Transverse colon (tissue), 4 donors: ENCODE measurements at regions not wholly inside any gene's neighbourhood (a gene's known extent, or its start where the extent isn't known, plus 50 kb on each side); places are given as distances from the start of the nearest gene placed in this dataset.

Source experiments
- DNase-seq: peaks from one replicate; pipeline ENCODE4 v3.0.0-alpha.2; 2019
- H3K27ac ChIP-seq, 4 donors: fragments of 200-600 bp; sonication (generic); 2 replicates each; pipeline ENCODE4 v1.5.1; 2016 to 2018; ENCODE audit warnings: inconsistent platforms in 4 of 4
- H3K27me3 ChIP-seq: fragments of 200-600 bp; sonication (generic); 2 replicates; pipeline ENCODE4 v1.5.1; 2017; ENCODE audit warnings: inconsistent platforms
- H3K36me3 ChIP-seq, 4 donors: fragments of 200-600 bp; sonication (generic); 2 replicates each; pipeline ENCODE4 v1.5.1; 2017 to 2019; ENCODE audit warnings: inconsistent platforms in 4 of 4
- H3K4me1 ChIP-seq, 4 donors: fragments of 200-600 bp; sonication (generic); 2 replicates each; pipeline ENCODE4 v1.5.1; 2017 to 2020; ENCODE audit warnings: inconsistent platforms in 4 of 4
- H3K4me3 ChIP-seq, 4 donors: fragments of 200-600 bp; sonication (generic); 1 replicate in 1 of 4; 2 replicates in 3 of 4; pipeline versions ENCODE4 v1.5.1 to v1.6.1; 2017 to 2019; ENCODE audit warnings: inconsistent platforms in 4 of 4
- H3K9me3 ChIP-seq, 2 donors: fragments of 200-600 bp; sonication (generic); 2 replicates each; pipeline ENCODE4 v1.5.1; 2017 to 2019; ENCODE audit warnings: inconsistent platforms in 2 of 2
- CTCF ChIP-seq, 5 experiments: fragments of 200-600 bp in 3 of 5; fragments of 450-650 bp in 2 of 5; sonication (generic) in 3 of 5; IDR thresholded peaks; 1 replicate in 2 of 5; 2 replicates in 3 of 5; pipeline ENCODE4 v1.5.1; 2016 to 2017; ENCODE audit warnings: antibody characterized with exemption in 5 of 5, inconsistent platforms in 3 of 5, mild to moderate bottlenecking in 2 of 5, moderate library complexity in 1 of 5
- EP300 ChIP-seq: sonication (generic); formaldehyde crosslinking; IDR thresholded peaks from one replicate; pipeline ENCODE4 v1.6.1; 2017; ENCODE audit warnings: antibody characterized with exemption, low read depth
- POLR2A ChIP-seq: fragments of 450-650 bp; IDR thresholded peaks from one replicate; pipeline ENCODE4 v1.6.1; 2016; ENCODE audit warnings: antibody characterized with exemption, mild to moderate bottlenecking, moderate library complexity
- POLR2AphosphoS5 ChIP-seq, 3 donors: sonication (generic); formaldehyde crosslinking; IDR thresholded peaks; one replicate each; pipeline ENCODE4 v1.6.1; 2016; ENCODE audit warnings: antibody characterized with exemption in 3 of 3
- WGBS, 2 donors: methylation state at CpG; one replicate each; pipeline ENCODE4 v1.1.5; 2018; ENCODE audit warnings: low coverage in 1 of 2; 5-methylcytosine and 5-hydroxymethylcytosine counted together
- in situ Hi-C, 4 donors: fragments of 200-750 bp; cut with MboI; loops; one replicate each; pipeline versions ENCODE4 v1.15.0 to v1.15.1; 2017; ENCODE audit warnings: low sequenced_read_pairs in 3 of 4, low pct_ligation_motif_present in 1 of 4, low pct_unique_long_range_greater_than_20kb in 1 of 4
- intact Hi-C: fragments of 100-400 bp; cut with DNase I; formaldehyde crosslinking; loops from one replicate; pipeline ENCODE4 v1.15.1; 2023; ENCODE audit warnings: low total_unique reads

DNA sequence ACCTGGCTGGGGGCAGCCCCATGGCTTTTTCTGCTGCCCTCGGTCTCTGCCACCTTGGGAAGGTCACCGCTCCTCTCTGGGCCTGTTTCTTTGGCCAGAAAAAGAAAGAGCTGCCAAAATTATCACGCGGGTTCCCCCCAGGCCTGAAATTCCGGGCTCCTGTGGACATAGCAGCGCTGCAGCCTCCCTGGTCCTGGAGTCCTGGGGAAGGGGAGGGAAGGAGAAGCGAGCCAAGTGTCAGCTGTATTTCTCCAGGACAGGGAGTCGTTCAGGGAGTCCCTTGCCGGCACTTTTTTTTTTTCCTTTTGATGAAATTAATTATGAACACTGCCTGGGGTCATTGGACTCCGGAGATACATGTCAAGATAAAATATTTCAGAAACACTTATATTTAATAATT, 152.3 kb upstream of the GPR26 start:
- Histone ChIP-seq H3K4me3 (no peak overlapping the region), H3K27me3 (no peaks in the 10 kb centered on the region), H3K4me1 (no peaks in the 10 kb centered on the region), H3K9me3 (no peaks in the 10 kb centered on the region), H3K36me3 (no peaks in the 10 kb centered on the region), H3K27ac (no peak overlapping the region)
- intact Hi-C loops: no loop called here
- no peak for DNase-seq
- WGBS, 2 donors: 69 to 81% methylated on average over 3 to 10 of the region's 10 CpGs
- TF ChIP-seq CTCF (IDR thresholded peaks at IDR 0.05) (no peak), EP300 (no peak), POLR2A (no peak), POLR2AphosphoS5 (IDR thresholded peaks at IDR 0.05) (no peak)
- in situ Hi-C loops: no loop called here

DNA sequence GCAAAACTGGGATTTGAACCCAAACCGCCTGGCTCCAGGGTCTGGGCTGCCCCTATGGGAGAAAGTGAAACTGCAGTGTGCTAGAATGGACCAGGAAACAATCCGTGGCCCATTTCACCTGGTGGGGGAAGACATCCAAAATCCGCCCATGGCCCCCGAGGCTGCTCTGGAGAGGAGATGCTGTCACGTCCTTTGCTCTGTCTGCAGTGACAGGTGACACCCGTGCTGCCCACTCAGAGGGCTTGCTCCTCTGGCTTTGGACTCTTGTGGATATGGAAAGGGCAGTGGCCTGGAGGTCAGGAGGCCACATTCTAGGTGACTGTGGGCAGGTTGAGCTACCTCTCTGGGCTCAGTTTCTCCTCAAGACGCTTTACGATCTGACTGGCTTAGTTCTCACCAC, 151.2 kb upstream of the GPR26 start:
- in situ Hi-C loops (no loop called here), intact Hi-C loops (no loop called here)
- H3K36me3 ChIP-seq: no peaks in the 10 kb centered on the region
- no peak for TF ChIP-seq POLR2A
- no peak for TF ChIP-seq CTCF (IDR thresholded peaks at IDR 0.05)
- TF ChIP-seq POLR2AphosphoS5 (IDR thresholded peaks at IDR 0.05): no peak
- no peak for TF ChIP-seq EP300
- no peaks in the 10 kb centered on the region for H3K27me3 ChIP-seq
- H3K27ac ChIP-seq: no peak overlapping the region
- no peaks in the 10 kb centered on the region for H3K9me3 ChIP-seq
- no peak for DNase-seq
- H3K4me3 ChIP-seq: no peak overlapping the region
- H3K4me1 ChIP-seq: no peaks in the 10 kb centered on the region
- WGBS, 2 donors: 78 to 100% methylated on average over 2 to 8 of the region's 8 CpGs

DNA sequence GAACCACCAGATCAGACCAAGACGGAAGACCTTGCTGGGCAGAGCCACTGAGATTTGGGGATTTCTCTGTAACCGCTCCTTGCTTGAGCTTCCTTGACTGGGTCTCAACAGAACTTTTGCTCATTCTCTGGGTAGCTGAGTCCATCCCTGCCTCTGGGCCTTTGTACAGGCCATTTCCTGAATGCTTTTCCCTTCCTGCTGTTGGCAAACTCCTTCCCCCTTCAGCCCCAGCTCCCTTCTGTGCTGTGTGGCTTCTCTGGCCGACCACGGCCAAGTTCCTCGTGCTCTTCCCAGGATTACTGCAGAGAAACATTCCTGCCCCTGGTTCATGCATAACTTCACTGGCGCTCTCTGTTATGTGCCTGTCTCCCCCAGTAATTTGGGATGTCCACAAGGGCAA, 150.5 kb upstream of the GPR26 start:
- Histone ChIP-seq H3K36me3 (no peaks in the 10 kb centered on the region), H3K4me3 (no peak overlapping the region), H3K9me3 (no peaks in the 10 kb centered on the region), H3K4me1 (no peaks in the 10 kb centered on the region), H3K27me3 (no peaks in the 10 kb centered on the region), H3K27ac (no peak overlapping the region)
- WGBS, 2 donors: 71 to 89% methylated on average over 4 to 6 of the region's 6 CpGs
- intact Hi-C loops (no loop called here), in situ Hi-C loops (no loop called here)
- no peak for DNase-seq
- no peak for TF ChIP-seq POLR2AphosphoS5 (IDR thresholded peaks at IDR 0.05)
- no peak for TF ChIP-seq CTCF (IDR thresholded peaks at IDR 0.05)
- TF ChIP-seq EP300: no peak
- no peak for TF ChIP-seq POLR2A

GRCh38 chr10:123516291-123516690, 149.9 kb upstream of the GPR26 start:
- H3K27me3 ChIP-seq: no peaks in the 10 kb centered on the region
- no peaks in the 10 kb centered on the region for H3K36me3 ChIP-seq
- no peaks in the 10 kb centered on the region for H3K4me1 ChIP-seq
- DNase-seq: no peak
- H3K27ac ChIP-seq: no peak overlapping the region
- no peaks in the 10 kb centered on the region for H3K9me3 ChIP-seq
- TF ChIP-seq CTCF (IDR thresholded peaks at IDR 0.05): no peak
- no peak for TF ChIP-seq POLR2A
- TF ChIP-seq POLR2AphosphoS5 (IDR thresholded peaks at IDR 0.05): no peak
- no peak for TF ChIP-seq EP300
- 69% methylated on average over 1 of the region's 1 CpG; no CpG with 5 or more reads in 1 of the 2 donors for WGBS, 2 donors
- no peak overlapping the region for H3K4me3 ChIP-seq
- intact Hi-C loops (no loop called here), in situ Hi-C loops (no loop called here)
